ENCODE measurements at regions not wholly inside any gene's neighbourhood (a gene's known extent, or its start where the extent isn't known, plus 50 kb on each side); places are given as distances from the start of the nearest gene placed in this dataset.

DNA sequence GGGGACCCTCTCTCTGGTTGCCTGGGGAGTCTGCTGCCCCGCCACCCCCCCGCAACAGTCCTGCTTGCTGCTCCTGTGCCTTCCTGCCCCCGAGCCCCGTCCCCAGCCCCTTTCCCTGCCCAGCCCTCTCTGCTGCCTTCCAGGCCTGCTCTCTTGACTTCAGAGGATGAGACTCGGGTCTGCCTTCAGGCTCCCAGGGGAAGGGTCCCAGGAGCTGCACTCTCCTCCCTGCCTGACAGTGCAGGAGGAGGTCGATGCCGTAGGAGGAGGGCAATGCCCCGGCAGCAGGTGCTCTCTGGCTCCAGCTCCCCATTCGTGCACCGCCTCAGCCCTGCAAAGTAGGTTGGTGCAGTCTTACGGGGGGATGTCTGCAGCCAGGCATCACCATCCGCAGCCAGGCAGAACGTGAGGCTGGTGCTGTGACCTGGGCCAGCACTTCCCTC, 185.1 kb upstream of the C14orf180 start:
- Histone ChIP-seq H3K9ac (ENCODE audit: insufficient read depth, low read length, poor library complexity, severe bottlenecking) (no peak overlapping the region), H3K36me3 (replicated peaks in 1 of 2; ENCODE audit: control insufficient read depth in 1 of 2, insufficient read depth in 2 of 2, low read length in 2 of 2) (no peaks in the 10 kb centered on the region), H3K27me3 (ENCODE audit: control insufficient read depth in 2 of 2, insufficient read depth in 2 of 2, low read length in 2 of 2) (no peaks in the 10 kb centered on the region), H3K4me2 (replicated peaks; ENCODE audit: extremely low read depth, low read length, poor library complexity, severe bottlenecking) (no peak overlapping the region), H4K20me1 (ENCODE audit: insufficient read depth, low read length) (no peaks in the 10 kb centered on the region), H3K4me3 (replicated peaks in 1 of 3; ENCODE audit: low read depth in 2 of 3, low read length in 3 of 3) (no peak overlapping the region), H2AFZ (ENCODE audit: insufficient read depth, low read depth, low read length, poor library complexity, severe bottlenecking) (no peak overlapping the region), H3K9me3 (replicated peaks in 1 of 2; ENCODE audit: control insufficient read depth in 1 of 2, insufficient read depth in 1 of 2, low read length in 2 of 2) (peaks cover 11 to 28% of the 10 kb centered on the region in 2 donors), H3K79me2 (ENCODE audit: insufficient read depth, low read length) (no peaks in the 10 kb centered on the region), H3K27ac (ENCODE audit: low read depth in 1 of 2, low read length in 2 of 2) (no peak overlapping the region), H3K4me1 (ENCODE audit: control insufficient read depth in 1 of 2, insufficient read depth in 2 of 2, low read length in 2 of 2) (peaks cover 7 to 13% of the 10 kb centered on the region in 2 donors)
- Mint-ChIP-seq H3K36me3 (no peaks in the 10 kb centered on the region), H3K4me1 (peaks cover 20% of the 10 kb centered on the region), H3K9me3 (peaks cover 18 to 31% (median 28%) of the 10 kb centered on the region in 7 donors), H3K4me3 (no peak overlapping the region), H3K27ac (no peak overlapping the region), H3K27me3 (ENCODE audit: low read depth in 3 of 3) (peaks cover 18 to 31% (median 24%) of the 10 kb centered on the region in 3 donors)
- intact Hi-C loops (cut with micrococcal nuclease): no loop called here
- DNase-seq: no peak
- WGBS (ENCODE audit: insufficient coverage): no CpG with 5 or more reads among the region's 13 CpGs
- TF ChIP-seq, protein P1, sequence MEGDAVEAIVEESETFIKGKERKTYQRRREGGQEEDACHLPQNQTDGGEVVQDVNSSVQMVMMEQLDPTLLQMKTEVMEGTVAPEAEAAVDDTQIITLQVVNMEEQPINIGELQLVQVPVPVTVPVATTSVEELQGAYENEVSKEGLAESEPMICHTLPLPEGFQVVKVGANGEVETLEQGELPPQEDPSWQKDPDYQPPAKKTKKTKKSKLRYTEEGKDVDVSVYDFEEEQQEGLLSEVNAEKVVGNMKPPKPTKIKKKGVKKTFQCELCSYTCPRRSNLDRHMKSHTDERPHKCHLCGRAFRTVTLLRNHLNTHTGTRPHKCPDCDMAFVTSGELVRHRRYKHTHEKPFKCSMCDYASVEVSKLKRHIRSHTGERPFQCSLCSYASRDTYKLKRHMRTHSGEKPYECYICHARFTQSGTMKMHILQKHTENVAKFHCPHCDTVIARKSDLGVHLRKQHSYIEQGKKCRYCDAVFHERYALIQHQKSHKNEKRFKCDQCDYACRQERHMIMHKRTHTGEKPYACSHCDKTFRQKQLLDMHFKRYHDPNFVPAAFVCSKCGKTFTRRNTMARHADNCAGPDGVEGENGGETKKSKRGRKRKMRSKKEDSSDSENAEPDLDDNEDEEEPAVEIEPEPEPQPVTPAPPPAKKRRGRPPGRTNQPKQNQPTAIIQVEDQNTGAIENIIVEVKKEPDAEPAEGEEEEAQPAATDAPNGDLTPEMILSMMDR (IDR thresholded peaks at IDR 0.05): no peak

DNA sequence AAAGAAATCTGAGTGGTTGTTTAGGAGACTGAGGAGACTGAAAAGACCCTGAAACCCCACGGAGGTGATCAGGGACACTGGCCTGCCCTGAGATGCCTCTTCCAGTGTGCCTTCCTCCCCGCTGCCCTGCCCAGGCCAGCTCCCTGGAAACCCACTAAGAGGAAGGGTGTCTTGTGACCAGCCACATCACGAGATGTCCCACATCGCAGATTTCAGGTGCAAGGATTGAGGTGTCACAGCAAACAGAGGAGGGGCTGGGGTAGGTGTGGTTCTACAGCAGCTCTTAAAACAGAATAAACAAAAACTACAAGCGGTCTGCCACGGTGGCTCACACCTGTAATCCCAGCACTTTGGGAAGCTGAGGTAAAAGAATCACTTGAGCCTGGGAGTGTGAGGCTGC, 184.3 kb upstream of the C14orf180 start:
- intact Hi-C loops (cut with micrococcal nuclease): no loop called here

More for the DNA sequence above, 184.3 kb upstream of the C14orf180 start:
- H3K36me3 ChIP-seq (replicated peaks in 1 of 2; ENCODE audit: control insufficient read depth in 1 of 2, insufficient read depth in 2 of 2, low read length in 2 of 2): no peaks in the 10 kb centered on the region
- peaks cover 7 to 13% of the 10 kb centered on the region in 2 donors for H3K4me1 ChIP-seq (ENCODE audit: control insufficient read depth in 1 of 2, insufficient read depth in 2 of 2, low read length in 2 of 2)
- no peak overlapping the region for H3K27ac Mint-ChIP-seq
- no peak overlapping the region for H3K4me3 ChIP-seq (replicated peaks in 1 of 3; ENCODE audit: low read depth in 2 of 3, low read length in 3 of 3)
- no peaks in the 10 kb centered on the region for H4K20me1 ChIP-seq (ENCODE audit: insufficient read depth, low read length)
- H3K27me3 ChIP-seq (ENCODE audit: control insufficient read depth in 2 of 2, insufficient read depth in 2 of 2, low read length in 2 of 2): no peaks in the 10 kb centered on the region
- H3K9ac ChIP-seq (ENCODE audit: insufficient read depth, low read length, poor library complexity, severe bottlenecking): no peak overlapping the region
- H3K4me2 ChIP-seq (replicated peaks; ENCODE audit: extremely low read depth, low read length, poor library complexity, severe bottlenecking): no peak overlapping the region
- no peak overlapping the region for H2AFZ ChIP-seq (ENCODE audit: insufficient read depth, low read depth, low read length, poor library complexity, severe bottlenecking)
- no peaks in the 10 kb centered on the region for H3K36me3 Mint-ChIP-seq
- H3K4me1 Mint-ChIP-seq: peaks cover 20% of the 10 kb centered on the region
- no CpG with 5 or more reads among the region's 6 CpGs for WGBS (ENCODE audit: insufficient coverage)
- TF ChIP-seq, protein P1 (IDR thresholded peaks at IDR 0.05): no peak
- no peaks in the 10 kb centered on the region for H3K79me2 ChIP-seq (ENCODE audit: insufficient read depth, low read length)
- peaks cover 11 to 36% of the 10 kb centered on the region in 2 donors for H3K9me3 ChIP-seq (replicated peaks in 1 of 2; ENCODE audit: control insufficient read depth in 1 of 2, insufficient read depth in 1 of 2, low read length in 2 of 2)
- no peak overlapping the region for H3K27ac ChIP-seq (ENCODE audit: low read depth in 1 of 2, low read length in 2 of 2)
- peaks cover 16 to 31% (median 24%) of the 10 kb centered on the region in 3 donors for H3K27me3 Mint-ChIP-seq (ENCODE audit: low read depth in 3 of 3)
- H3K4me3 Mint-ChIP-seq: no peak overlapping the region
- DNase-seq: no peak
- peaks cover 18 to 34% (median 28%) of the 10 kb centered on the region in 7 donors for H3K9me3 Mint-ChIP-seq

Data from CD14-positive monocyte (primary cell).